ENCODE measurements at regions not wholly inside any gene's neighbourhood (a gene's known extent, or its start where the extent isn't known, plus 50 kb on each side); places are given as distances from the start of the nearest gene placed in this dataset.

DNA sequence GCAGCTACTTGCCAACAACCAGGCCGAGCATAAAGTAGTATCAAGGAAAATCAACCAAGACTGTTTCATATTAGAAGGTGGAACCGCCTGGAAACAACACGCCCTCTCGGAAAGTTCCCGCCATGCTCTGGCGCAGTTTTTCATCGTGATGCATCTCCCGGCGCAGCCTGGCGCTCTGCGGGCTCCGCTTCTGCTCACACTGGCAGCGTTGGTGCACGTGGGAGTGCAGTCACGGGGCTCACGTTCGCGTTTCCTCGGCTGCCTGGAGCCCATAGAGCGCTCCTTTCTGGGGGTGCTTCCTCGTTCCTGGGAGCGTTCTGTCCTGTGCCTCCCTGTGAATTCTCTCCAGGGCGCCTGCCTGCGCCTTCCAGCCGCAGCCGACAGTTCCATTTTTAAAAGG lies 227.3 kb downstream of the TBXT start:
- no peaks in the 10 kb centered on the region for H4K20me1 ChIP-seq (ENCODE audit: low read length)
- CTCF ChIA-PET: no interaction called here
- H2AFZ ChIP-seq (ENCODE audit: low read length): no peak overlapping the region
- DNase-seq: no peak
- H3K27me3 ChIP-seq (ENCODE audit: low read length): no peaks in the 10 kb centered on the region
- H3F3A ChIP-seq (ENCODE audit: low read length, unreplicated experiment): no peaks in the 10 kb centered on the region
- no peaks in the 10 kb centered on the region for H3K79me2 ChIP-seq (ENCODE audit: low read length)
- H3K4me2 ChIP-seq (ENCODE audit: low read length): no peak overlapping the region
- no peak overlapping the region for H3K4me3 ChIP-seq (ENCODE audit: low read length)
- no peaks in the 10 kb centered on the region for H3K4me1 ChIP-seq (ENCODE audit: insufficient read depth, low read length)
- no peaks in the 10 kb centered on the region for H3K9me3 ChIP-seq (ENCODE audit: low read length)
- ATAC-seq: no peak
- no peaks in the 10 kb centered on the region for H3K9me2 ChIP-seq (replicated peaks; ENCODE audit: low read length)
- TF ChIP-seq EZH2phosphoT487 (IDR thresholded peaks at IDR 0.05; ENCODE audit: borderline replicate concordance, low read length) (no peak), EZH2 (IDR thresholded peaks at IDR 0.05; ENCODE audit: low read length, unreplicated experiment) (no peak)
- TF ChIP-seq, protein P1, sequence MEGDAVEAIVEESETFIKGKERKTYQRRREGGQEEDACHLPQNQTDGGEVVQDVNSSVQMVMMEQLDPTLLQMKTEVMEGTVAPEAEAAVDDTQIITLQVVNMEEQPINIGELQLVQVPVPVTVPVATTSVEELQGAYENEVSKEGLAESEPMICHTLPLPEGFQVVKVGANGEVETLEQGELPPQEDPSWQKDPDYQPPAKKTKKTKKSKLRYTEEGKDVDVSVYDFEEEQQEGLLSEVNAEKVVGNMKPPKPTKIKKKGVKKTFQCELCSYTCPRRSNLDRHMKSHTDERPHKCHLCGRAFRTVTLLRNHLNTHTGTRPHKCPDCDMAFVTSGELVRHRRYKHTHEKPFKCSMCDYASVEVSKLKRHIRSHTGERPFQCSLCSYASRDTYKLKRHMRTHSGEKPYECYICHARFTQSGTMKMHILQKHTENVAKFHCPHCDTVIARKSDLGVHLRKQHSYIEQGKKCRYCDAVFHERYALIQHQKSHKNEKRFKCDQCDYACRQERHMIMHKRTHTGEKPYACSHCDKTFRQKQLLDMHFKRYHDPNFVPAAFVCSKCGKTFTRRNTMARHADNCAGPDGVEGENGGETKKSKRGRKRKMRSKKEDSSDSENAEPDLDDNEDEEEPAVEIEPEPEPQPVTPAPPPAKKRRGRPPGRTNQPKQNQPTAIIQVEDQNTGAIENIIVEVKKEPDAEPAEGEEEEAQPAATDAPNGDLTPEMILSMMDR (conservative IDR thresholded peaks at IDR 0.05; ENCODE audit: low read depth, low read length): no peak
- intact Hi-C loops (cut with micrococcal nuclease): no loop called here
- POLR2A ChIA-PET (ENCODE audit: unreplicated experiment): no interaction called here
- H3K27ac ChIP-seq (ENCODE audit: low read length): no peak overlapping the region
- no TSS peak for BruUV-seq (replicated peaks)
- H3K9ac ChIP-seq (ENCODE audit: low read length): no peak overlapping the region
- no peaks in the 10 kb centered on the region for H3K36me3 ChIP-seq (ENCODE audit: low read depth, low read length)

DNA sequence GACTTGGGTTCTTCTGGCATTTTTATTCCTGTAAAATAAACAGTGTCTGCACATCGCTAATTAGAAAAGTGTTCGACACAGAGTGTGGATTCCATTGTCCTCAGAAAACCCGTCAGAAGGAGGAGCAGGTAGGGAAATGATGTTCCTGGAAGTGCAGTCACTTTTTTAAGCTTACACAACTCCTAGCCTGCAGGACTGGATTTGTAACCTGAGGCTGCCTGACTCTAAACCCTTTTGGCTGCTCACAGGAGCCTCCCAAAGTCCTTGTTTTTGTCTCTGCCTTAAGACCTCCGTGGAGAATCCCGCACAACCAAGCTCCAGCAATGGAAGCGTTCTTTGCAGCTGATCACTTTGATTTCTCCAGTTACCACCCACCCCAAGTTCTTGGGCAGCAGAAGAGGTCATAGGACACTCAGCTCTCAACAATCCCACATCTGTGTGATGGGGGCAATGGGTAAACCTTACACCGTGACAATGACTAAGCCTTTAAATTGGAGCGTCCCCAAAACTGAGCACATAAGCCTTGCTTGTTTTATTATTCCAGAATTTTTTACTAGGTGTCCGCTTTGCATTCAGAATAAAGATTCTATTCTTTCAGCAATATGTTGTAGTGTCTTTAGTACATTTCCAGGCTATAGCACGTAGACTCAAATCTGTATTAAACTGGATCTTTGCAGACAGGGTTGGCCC lies 227.9 kb downstream of the TBXT start:
- H3K36me3 ChIP-seq (ENCODE audit: low read depth, low read length): no peaks in the 10 kb centered on the region
- no peak overlapping the region for H2AFZ ChIP-seq (ENCODE audit: low read length)
- no peaks in the 10 kb centered on the region for H3K4me1 ChIP-seq (ENCODE audit: insufficient read depth, low read length)
- DNase-seq (no peak), ATAC-seq (no peak)
- no peaks in the 10 kb centered on the region for H3K9me2 ChIP-seq (replicated peaks; ENCODE audit: low read length)
- H3K9me3 ChIP-seq (ENCODE audit: low read length): no peaks in the 10 kb centered on the region
- TF ChIP-seq, protein P1 (conservative IDR thresholded peaks at IDR 0.05; ENCODE audit: low read depth, low read length): no peak
- TF ChIP-seq EZH2phosphoT487 (IDR thresholded peaks at IDR 0.05; ENCODE audit: borderline replicate concordance, low read length) (no peak), EZH2 (IDR thresholded peaks at IDR 0.05; ENCODE audit: low read length, unreplicated experiment) (no peak)
- no peak overlapping the region for H3K9ac ChIP-seq (ENCODE audit: low read length)
- H3K79me2 ChIP-seq (ENCODE audit: low read length): no peaks in the 10 kb centered on the region
- ChIA-PET CTCF (no interaction called here), POLR2A (ENCODE audit: unreplicated experiment) (no interaction called here)
- H3K4me2 ChIP-seq (ENCODE audit: low read length): no peak overlapping the region
- no peak overlapping the region for H3K27ac ChIP-seq (ENCODE audit: low read length)
- H3F3A ChIP-seq (ENCODE audit: low read length, unreplicated experiment): no peaks in the 10 kb centered on the region
- no TSS peak for BruUV-seq (replicated peaks)
- intact Hi-C loops (cut with micrococcal nuclease): no loop called here
- no peaks in the 10 kb centered on the region for H4K20me1 ChIP-seq (ENCODE audit: low read length)
- no peak overlapping the region for H3K4me3 ChIP-seq (ENCODE audit: low read length)
- H3K27me3 ChIP-seq (ENCODE audit: low read length): no peaks in the 10 kb centered on the region

- no peak overlapping the region for H3K27ac ChIP-seq (ENCODE audit: low read length)
- no peaks in the 10 kb centered on the region for H3K27me3 ChIP-seq (ENCODE audit: low read length)
- H3K4me1 ChIP-seq (ENCODE audit: insufficient read depth, low read length): no peaks in the 10 kb centered on the region
- no peaks in the 10 kb centered on the region for H3K9me2 ChIP-seq (replicated peaks; ENCODE audit: low read length)
- DNase-seq (no peak), ATAC-seq (no peak)
- H3K4me2 ChIP-seq (ENCODE audit: low read length): no peak overlapping the region
- no peak overlapping the region for H3K4me3 ChIP-seq (ENCODE audit: low read length)
- no peak overlapping the region for H2AFZ ChIP-seq (ENCODE audit: low read length)
- no TSS peak for BruUV-seq (replicated peaks)
- H3K79me2 ChIP-seq (ENCODE audit: low read length): no peaks in the 10 kb centered on the region
- no peaks in the 10 kb centered on the region for H3K36me3 ChIP-seq (ENCODE audit: low read depth, low read length)
- H3K9me3 ChIP-seq (ENCODE audit: low read length): no peaks in the 10 kb centered on the region
- H3F3A ChIP-seq (ENCODE audit: low read length, unreplicated experiment): no peaks in the 10 kb centered on the region
- TF ChIP-seq, protein P1 (conservative IDR thresholded peaks at IDR 0.05; ENCODE audit: low read depth, low read length): no peak
- TF ChIP-seq EZH2phosphoT487 (IDR thresholded peaks at IDR 0.05; ENCODE audit: borderline replicate concordance, low read length): no peak
- TF ChIP-seq EZH2 (IDR thresholded peaks at IDR 0.05; ENCODE audit: low read length, unreplicated experiment): no peak
- CTCF ChIA-PET: no interaction called here
- POLR2A ChIA-PET (ENCODE audit: unreplicated experiment): no interaction called here
- H3K9ac ChIP-seq (ENCODE audit: low read length): no peak overlapping the region
- intact Hi-C loops (cut with micrococcal nuclease): no loop called here
- no peaks in the 10 kb centered on the region for H4K20me1 ChIP-seq (ENCODE audit: low read length)
Measured at GRCh38 chr6:165939047-165939446, 228.6 kb downstream of the TBXT start.
